ENCODE measurements at regions not wholly inside any gene's neighbourhood (a gene's known extent, or its start where the extent isn't known, plus 50 kb on each side); places are given as distances from the start of the nearest gene placed in this dataset.

DNA sequence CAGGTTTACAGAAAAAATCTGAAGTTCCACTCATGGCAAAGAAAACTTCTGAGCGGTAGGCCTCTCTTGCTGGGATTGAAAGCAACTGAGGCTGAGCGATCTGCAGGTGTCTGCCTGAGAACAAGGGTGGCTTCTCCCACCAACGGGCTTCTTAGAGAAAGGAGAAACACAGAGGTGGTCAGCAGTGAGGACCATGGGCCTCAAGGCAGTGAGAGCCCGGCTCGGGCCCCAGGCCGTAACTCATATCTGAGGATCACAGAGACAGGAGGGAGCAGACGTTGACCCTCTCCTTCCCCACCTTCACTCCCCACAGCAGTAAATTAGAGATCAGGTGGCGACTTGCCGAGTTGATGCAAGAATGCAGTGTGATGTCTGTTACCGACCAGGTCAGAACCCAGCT lies 50.9 kb upstream of the RTL6 start:
- H3K36me3 ChIP-seq (ENCODE audit: control insufficient read depth in 4 of 4, insufficient read depth in 3 of 4, low read depth in 1 of 4, low read length in 3 of 4), result no peaks in the 10 kb centered on the region
- TF ChIP-seq, protein P1, sequence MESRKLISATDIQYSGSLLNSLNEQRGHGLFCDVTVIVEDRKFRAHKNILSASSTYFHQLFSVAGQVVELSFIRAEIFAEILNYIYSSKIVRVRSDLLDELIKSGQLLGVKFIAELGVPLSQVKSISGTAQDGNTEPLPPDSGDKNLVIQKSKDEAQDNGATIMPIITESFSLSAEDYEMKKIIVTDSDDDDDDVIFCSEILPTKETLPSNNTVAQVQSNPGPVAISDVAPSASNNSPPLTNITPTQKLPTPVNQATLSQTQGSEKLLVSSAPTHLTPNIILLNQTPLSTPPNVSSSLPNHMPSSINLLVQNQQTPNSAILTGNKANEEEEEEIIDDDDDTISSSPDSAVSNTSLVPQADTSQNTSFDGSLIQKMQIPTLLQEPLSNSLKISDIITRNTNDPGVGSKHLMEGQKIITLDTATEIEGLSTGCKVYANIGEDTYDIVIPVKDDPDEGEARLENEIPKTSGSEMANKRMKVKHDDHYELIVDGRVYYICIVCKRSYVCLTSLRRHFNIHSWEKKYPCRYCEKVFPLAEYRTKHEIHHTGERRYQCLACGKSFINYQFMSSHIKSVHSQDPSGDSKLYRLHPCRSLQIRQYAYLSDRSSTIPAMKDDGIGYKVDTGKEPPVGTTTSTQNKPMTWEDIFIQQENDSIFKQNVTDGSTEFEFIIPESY (IDR thresholded peaks at IDR 0.05), result no peak
- TF ChIP-seq EGR1 (IDR thresholded peaks at IDR 0.05; ENCODE audit: low read depth in 2 of 2) (no peak), RXRA (IDR thresholded peaks at IDR 0.05) (no peak), RAD21 (IDR thresholded peaks at IDR 0.05) (no peak), FOXA1 (IDR thresholded peaks at IDR 0.05) (no peak), GABPA (IDR thresholded peaks at IDR 0.05 in 1 of 2, conservative IDR thresholded peaks at IDR 0.05 in 1 of 2) (no peak)
- TF ChIP-seq, protein P2, sequence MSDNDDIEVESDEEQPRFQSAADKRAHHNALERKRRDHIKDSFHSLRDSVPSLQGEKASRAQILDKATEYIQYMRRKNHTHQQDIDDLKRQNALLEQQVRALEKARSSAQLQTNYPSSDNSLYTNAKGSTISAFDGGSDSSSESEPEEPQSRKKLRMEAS (IDR thresholded peaks at IDR 0.05), result no peak
- TF ChIP-seq, protein P3, sequence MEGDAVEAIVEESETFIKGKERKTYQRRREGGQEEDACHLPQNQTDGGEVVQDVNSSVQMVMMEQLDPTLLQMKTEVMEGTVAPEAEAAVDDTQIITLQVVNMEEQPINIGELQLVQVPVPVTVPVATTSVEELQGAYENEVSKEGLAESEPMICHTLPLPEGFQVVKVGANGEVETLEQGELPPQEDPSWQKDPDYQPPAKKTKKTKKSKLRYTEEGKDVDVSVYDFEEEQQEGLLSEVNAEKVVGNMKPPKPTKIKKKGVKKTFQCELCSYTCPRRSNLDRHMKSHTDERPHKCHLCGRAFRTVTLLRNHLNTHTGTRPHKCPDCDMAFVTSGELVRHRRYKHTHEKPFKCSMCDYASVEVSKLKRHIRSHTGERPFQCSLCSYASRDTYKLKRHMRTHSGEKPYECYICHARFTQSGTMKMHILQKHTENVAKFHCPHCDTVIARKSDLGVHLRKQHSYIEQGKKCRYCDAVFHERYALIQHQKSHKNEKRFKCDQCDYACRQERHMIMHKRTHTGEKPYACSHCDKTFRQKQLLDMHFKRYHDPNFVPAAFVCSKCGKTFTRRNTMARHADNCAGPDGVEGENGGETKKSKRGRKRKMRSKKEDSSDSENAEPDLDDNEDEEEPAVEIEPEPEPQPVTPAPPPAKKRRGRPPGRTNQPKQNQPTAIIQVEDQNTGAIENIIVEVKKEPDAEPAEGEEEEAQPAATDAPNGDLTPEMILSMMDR (IDR thresholded peaks at IDR 0.05; ENCODE audit: low read depth, low read length, missing input control), result no peak
- no peak for DNase-seq (ENCODE audit: low spot score)
- no peak overlapping the region for H3K4me3 ChIP-seq (ENCODE audit: low read depth in 1 of 3, low read length in 3 of 3)
- WGBS, result 85% methylated on average over 10 of the region's 10 CpGs
- no peak overlapping the region for H3K9ac ChIP-seq (ENCODE audit: low read depth in 1 of 2, low read length in 2 of 2)
- no peak overlapping the region for H3K27ac ChIP-seq (ENCODE audit: low read depth in 1 of 2, low read length in 2 of 2)
- H3K9me3 ChIP-seq (ENCODE audit: control insufficient read depth in 4 of 4, low read length in 3 of 4), result no peaks in the 10 kb centered on the region
- peaks cover 0 to 5% (median 0%) of the 10 kb centered on the region in 4 donors for H3K4me1 ChIP-seq (ENCODE audit: control insufficient read depth in 4 of 4, insufficient read depth in 4 of 4, low read length in 3 of 4)
- no peaks in the 10 kb centered on the region for H3K27me3 ChIP-seq (ENCODE audit: control insufficient read depth in 4 of 4, insufficient read depth in 4 of 4, low read length in 3 of 4)

Data from liver (tissue), 8 donors.